ENCODE measurements at regions not wholly inside any gene's neighbourhood (a gene's known extent, or its start where the extent isn't known, plus 50 kb on each side); places are given as distances from the start of the nearest gene placed in this dataset.
"Not testable (repeated sequence)": the region's sequence is repeated elsewhere in the genome, so short reads cannot be mapped to it uniquely, and the experiment has no call there.

GRCh38 chr3:110519071-110519470, 552.5 kb upstream of the NECTIN3 start:
- Histone ChIP-seq H3K27me3 (ENCODE audit: insufficient read depth, poor library complexity, severe bottlenecking) (no peaks in the 10 kb centered on the region), H3K27ac (replicated peaks) (no peak overlapping the region), H3K4me3 (replicated peaks; ENCODE audit: insufficient read depth, low read length) (no peak overlapping the region)
- TF ChIP-seq, protein P1, sequence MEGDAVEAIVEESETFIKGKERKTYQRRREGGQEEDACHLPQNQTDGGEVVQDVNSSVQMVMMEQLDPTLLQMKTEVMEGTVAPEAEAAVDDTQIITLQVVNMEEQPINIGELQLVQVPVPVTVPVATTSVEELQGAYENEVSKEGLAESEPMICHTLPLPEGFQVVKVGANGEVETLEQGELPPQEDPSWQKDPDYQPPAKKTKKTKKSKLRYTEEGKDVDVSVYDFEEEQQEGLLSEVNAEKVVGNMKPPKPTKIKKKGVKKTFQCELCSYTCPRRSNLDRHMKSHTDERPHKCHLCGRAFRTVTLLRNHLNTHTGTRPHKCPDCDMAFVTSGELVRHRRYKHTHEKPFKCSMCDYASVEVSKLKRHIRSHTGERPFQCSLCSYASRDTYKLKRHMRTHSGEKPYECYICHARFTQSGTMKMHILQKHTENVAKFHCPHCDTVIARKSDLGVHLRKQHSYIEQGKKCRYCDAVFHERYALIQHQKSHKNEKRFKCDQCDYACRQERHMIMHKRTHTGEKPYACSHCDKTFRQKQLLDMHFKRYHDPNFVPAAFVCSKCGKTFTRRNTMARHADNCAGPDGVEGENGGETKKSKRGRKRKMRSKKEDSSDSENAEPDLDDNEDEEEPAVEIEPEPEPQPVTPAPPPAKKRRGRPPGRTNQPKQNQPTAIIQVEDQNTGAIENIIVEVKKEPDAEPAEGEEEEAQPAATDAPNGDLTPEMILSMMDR (IDR thresholded peaks at IDR 0.05; ENCODE audit: insufficient read depth, low read length), result no peak
- TF ChIP-seq GABPA (IDR thresholded peaks at IDR 0.05; ENCODE audit: low read depth) (no peak), POLR2AphosphoS5 (IDR thresholded peaks at IDR 0.05; ENCODE audit: low read depth) (no peak), SPI1 (IDR thresholded peaks at IDR 0.05; ENCODE audit: borderline replicate concordance, low read depth) (no peak)
- TF ChIP-seq, protein P2, sequence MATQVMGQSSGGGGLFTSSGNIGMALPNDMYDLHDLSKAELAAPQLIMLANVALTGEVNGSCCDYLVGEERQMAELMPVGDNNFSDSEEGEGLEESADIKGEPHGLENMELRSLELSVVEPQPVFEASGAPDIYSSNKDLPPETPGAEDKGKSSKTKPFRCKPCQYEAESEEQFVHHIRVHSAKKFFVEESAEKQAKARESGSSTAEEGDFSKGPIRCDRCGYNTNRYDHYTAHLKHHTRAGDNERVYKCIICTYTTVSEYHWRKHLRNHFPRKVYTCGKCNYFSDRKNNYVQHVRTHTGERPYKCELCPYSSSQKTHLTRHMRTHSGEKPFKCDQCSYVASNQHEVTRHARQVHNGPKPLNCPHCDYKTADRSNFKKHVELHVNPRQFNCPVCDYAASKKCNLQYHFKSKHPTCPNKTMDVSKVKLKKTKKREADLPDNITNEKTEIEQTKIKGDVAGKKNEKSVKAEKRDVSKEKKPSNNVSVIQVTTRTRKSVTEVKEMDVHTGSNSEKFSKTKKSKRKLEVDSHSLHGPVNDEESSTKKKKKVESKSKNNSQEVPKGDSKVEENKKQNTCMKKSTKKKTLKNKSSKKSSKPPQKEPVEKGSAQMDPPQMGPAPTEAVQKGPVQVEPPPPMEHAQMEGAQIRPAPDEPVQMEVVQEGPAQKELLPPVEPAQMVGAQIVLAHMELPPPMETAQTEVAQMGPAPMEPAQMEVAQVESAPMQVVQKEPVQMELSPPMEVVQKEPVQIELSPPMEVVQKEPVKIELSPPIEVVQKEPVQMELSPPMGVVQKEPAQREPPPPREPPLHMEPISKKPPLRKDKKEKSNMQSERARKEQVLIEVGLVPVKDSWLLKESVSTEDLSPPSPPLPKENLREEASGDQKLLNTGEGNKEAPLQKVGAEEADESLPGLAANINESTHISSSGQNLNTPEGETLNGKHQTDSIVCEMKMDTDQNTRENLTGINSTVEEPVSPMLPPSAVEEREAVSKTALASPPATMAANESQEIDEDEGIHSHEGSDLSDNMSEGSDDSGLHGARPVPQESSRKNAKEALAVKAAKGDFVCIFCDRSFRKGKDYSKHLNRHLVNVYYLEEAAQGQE (IDR thresholded peaks at IDR 0.05; ENCODE audit: insufficient replicate concordance, low read depth), result no peak
- DNase-seq (ENCODE audit: low read depth in 1 of 2, low spot score in 1 of 2), result no peak

- TF ChIP-seq, protein P2 (IDR thresholded peaks at IDR 0.05; ENCODE audit: insufficient replicate concordance, low read depth), result no peak
- TF ChIP-seq, protein P1 (IDR thresholded peaks at IDR 0.05; ENCODE audit: insufficient read depth, low read length), result no peak
- TF ChIP-seq GABPA (IDR thresholded peaks at IDR 0.05; ENCODE audit: low read depth) (no peak), POLR2AphosphoS5 (IDR thresholded peaks at IDR 0.05; ENCODE audit: low read depth) (no peak), SPI1 (IDR thresholded peaks at IDR 0.05; ENCODE audit: borderline replicate concordance, low read depth) (no peak)
- H3K27ac ChIP-seq (replicated peaks), result no peak overlapping the region
- H3K4me3 ChIP-seq (replicated peaks; ENCODE audit: insufficient read depth, low read length), result no peak overlapping the region
- no peak for DNase-seq (ENCODE audit: low read depth in 1 of 2, low spot score in 1 of 2)
- no peaks in the 10 kb centered on the region for H3K27me3 ChIP-seq (ENCODE audit: insufficient read depth, poor library complexity, severe bottlenecking)
Measured at GRCh38 chr3:110521019-110521418, 550.6 kb upstream of the NECTIN3 start.

DNA sequence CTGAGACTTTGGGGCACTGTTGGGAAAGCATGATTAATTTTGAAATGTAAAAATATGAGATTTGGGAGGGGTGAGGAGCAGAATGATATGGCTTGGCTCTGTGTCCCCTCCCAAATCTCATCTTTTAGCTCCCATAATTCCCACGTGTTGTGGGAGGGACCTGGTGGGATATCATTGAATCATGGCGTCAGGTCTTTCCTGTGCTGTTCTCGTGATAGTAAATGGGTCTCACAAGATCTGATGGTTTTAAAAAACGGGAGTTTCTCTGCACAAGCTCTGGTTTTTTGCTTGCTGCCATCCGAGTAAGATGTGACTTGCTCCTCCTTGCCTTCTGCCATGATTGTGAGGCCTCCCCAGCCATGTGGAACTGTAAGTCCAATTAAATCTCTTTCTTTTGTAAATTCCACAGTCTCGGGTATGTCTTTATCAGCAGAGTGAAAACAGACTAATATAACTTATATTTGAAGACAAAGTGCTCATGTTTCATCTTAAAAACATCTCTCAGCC, 546.0 kb upstream of the NECTIN3 start:
- not testable (repeated sequence) for H3K27ac ChIP-seq (replicated peaks); DNase-seq (ENCODE audit: low read depth in 1 of 2, low spot score in 1 of 2); H3K4me3 ChIP-seq (replicated peaks; ENCODE audit: insufficient read depth, low read length); H3K27me3 ChIP-seq (ENCODE audit: insufficient read depth, poor library complexity, severe bottlenecking)

DNA sequence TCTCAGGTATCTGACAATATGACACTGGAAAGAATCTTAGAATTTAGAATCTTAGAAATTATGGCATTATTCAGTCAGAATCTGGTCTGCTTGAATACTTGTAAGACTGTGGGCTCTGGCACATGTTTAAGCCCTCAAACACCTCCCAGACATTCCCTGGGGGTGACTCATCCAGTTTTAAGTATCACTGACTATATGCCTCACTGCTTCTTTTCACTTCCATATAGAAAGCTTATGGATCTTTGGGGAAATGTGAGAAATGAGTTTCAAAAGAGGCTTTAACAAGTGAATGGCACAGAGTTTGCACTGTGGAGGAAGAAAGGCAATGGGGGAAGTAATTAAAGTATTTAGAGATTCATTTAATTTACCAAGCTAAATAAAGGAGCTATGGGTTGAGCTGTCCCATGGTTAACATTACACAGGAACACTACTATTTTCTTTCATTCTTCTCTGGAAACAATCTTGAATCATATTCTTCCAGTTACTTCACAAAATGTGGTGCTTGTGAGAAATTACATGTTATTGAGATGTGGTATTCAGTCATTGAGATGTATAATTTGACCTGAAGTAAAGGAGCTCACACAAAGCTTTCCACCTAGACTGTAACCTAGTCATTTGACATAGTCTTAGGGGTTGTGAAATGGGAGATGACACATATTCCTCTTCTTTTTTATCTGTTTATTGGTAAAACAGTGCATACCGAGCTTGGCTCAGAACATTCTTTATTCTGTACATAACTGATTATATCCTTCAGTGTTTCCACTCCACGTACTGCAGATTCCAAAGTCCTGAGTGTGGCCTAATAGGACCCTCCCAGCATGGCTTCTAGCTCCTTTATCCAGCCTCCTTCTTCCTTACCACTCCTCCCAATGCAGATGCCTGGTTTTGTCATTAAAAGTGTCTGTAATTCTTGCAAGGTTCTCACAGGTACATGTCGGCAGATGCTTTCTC, 544.6 kb upstream of the NECTIN3 start:
- H3K27me3 ChIP-seq (ENCODE audit: insufficient read depth, poor library complexity, severe bottlenecking), result no peaks in the 10 kb centered on the region
- H3K4me3 ChIP-seq (replicated peaks; ENCODE audit: insufficient read depth, low read length), result no peak overlapping the region
- no peak for DNase-seq (ENCODE audit: low read depth in 1 of 2, low spot score in 1 of 2)
- TF ChIP-seq GABPA (IDR thresholded peaks at IDR 0.05; ENCODE audit: low read depth) (no peak), POLR2AphosphoS5 (IDR thresholded peaks at IDR 0.05; ENCODE audit: low read depth) (no peak), SPI1 (IDR thresholded peaks at IDR 0.05; ENCODE audit: borderline replicate concordance, low read depth) (no peak)
- TF ChIP-seq, protein P2 (IDR thresholded peaks at IDR 0.05; ENCODE audit: insufficient replicate concordance, low read depth), result no peak
- TF ChIP-seq, protein P1 (IDR thresholded peaks at IDR 0.05; ENCODE audit: insufficient read depth, low read length), result no peak
- no peak overlapping the region for H3K27ac ChIP-seq (replicated peaks)
